K562 (cell line): ENCODE measurements at regions not wholly inside any gene's neighbourhood (a gene's known extent, or its start where the extent isn't known, plus 50 kb on each side); places are given as distances from the start of the nearest gene placed in this dataset.

Experiments used
- ATAC-seq: fragments of 200-7000 bp; cut with Tn5 transposase; 3 replicates; pipeline ENCODE4 v1.9.1; 2020; ENCODE audit warnings: moderate library complexity
- BruUV-seq: library from RNA; stranded (reverse); fragments of 400-500 nt; replicated peaks from 2 replicates; lab custom pipeline; 2021; lab: Mats Ljungman, UMichigan
- CTCF ChIA-PET: fragments of 300-600 bp; formaldehyde crosslinking; extraction: SDS; loops from one replicate; lab custom pipeline; 2021; ENCODE audit warnings: low intra/inter-chr PET ratio; lab: Yijun Ruan, JAX
- POLR2A ChIA-PET: fragments of 300-600, 350-650 bp; sonication (Branson Sonifier 250); formaldehyde crosslinking; extraction: SDS; loops from one replicate; lab custom pipeline; 2021; ENCODE audit warnings: antibody characterized with exemption, inconsistent platforms; lab: Yijun Ruan, JAX
- DNase-seq, 4 experiments: peaks; one replicate each; pipeline versions ENCODE4 v3.0.0 to v3.0.0-alpha.2; 2011 to 2018; ENCODE audit warnings: low spot score in 3 of 4, mixed read lengths in 3 of 4; ENCODE audit errors: extremely low read depth in 1 of 4
- FAIRE-seq: peaks from 2 replicates; lab custom pipeline; 2011; peaks lifted over from hg19 to GRCh38; lab: Jason Lieb, UNC
- H2AFZ ChIP-seq: 2 replicates; pipeline ENCODE4 v1.6.0; 2011; ENCODE audit warnings: low read depth, low read length, control low read depth, inconsistent platforms
- H3K27ac ChIP-seq: fragments of 200-600 bp; 3 replicates; pipeline ENCODE4 v1.8.0; 2011; ENCODE audit warnings: low read depth, mild to moderate bottlenecking, control low read depth, inconsistent platforms, low read length, moderate library complexity, mixed read lengths; ENCODE audit errors: extremely low read depth
- H3K27me3 ChIP-seq, 2 experiments: fragments of 300-600 bp in 1 of 2; 2 replicates in 1 of 2; 3 replicates in 1 of 2; pipeline versions ENCODE4 v1.6.0 to v1.8.0; 2011; ENCODE audit warnings: inconsistent platforms in 2 of 2, low read length in 2 of 2, mild to moderate bottlenecking in 1 of 2, mixed read lengths in 1 of 2, moderate library complexity in 1 of 2; ENCODE audit not compliant: control insufficient read depth in 2 of 2, insufficient read depth in 2 of 2
- H3K36me3 ChIP-seq: fragments of 300-600 bp; 3 replicates; pipeline ENCODE4 v1.8.0; 2011; ENCODE audit warnings: mild to moderate bottlenecking, low read length, inconsistent platforms; ENCODE audit not compliant: control insufficient read depth, insufficient read depth
- H3K4me1 ChIP-seq, 2 experiments: fragments of 200-600 bp in 1 of 2; replicated peaks in 1 of 2; 2 replicates in 1 of 2; 3 replicates in 1 of 2; pipeline versions ENCODE4 v1.5.1 to v1.8.0; 2011; ENCODE audit warnings: inconsistent platforms in 2 of 2, low read length in 2 of 2, mild to moderate bottlenecking in 1 of 2, mixed read lengths in 1 of 2, moderate library complexity in 1 of 2; ENCODE audit not compliant: control insufficient read depth in 2 of 2, insufficient read depth in 2 of 2
- H3K4me2 ChIP-seq: 2 replicates; pipeline ENCODE4 v1.6.1; 2011; ENCODE audit warnings: low read length, control low read depth, inconsistent platforms, mixed read lengths; ENCODE audit not compliant: insufficient read depth
- H3K4me3 ChIP-seq: fragments of 200-600 bp; sonication (generic), shearing (Covaris generic); 2 replicates; pipeline ENCODE4 v1.5.1; 2016; ENCODE audit warnings: control low read depth, inconsistent platforms
- H3K79me2 ChIP-seq: fragments of 200-600 bp; 3 replicates; pipeline ENCODE4 v1.8.0; 2011; ENCODE audit warnings: low read length, inconsistent platforms; ENCODE audit not compliant: control insufficient read depth, insufficient read depth
- H3K9ac ChIP-seq, 2 experiments: 2 replicates each; pipeline versions ENCODE4 v1.6.0 to v1.6.1; 2011; ENCODE audit warnings: low read depth in 2 of 2, low read length in 2 of 2, control low read depth in 1 of 2, inconsistent platforms in 1 of 2, mild to moderate bottlenecking in 1 of 2, mixed read lengths in 1 of 2; ENCODE audit not compliant: insufficient read depth in 1 of 2
- H3K9me1 ChIP-seq: one replicate; pipeline ENCODE4 v1.6.0; 2011; ENCODE audit warnings: inconsistent platforms, mild to moderate bottlenecking, low read length, moderate library complexity; ENCODE audit not compliant: control insufficient read depth, insufficient read depth
- H3K9me3 ChIP-seq: replicated peaks from 2 replicates; pipeline ENCODE4 v1.5.1; 2011; ENCODE audit warnings: low read depth, low read length, inconsistent platforms; ENCODE audit not compliant: control insufficient read depth, insufficient read depth
- H4K20me1 ChIP-seq: replicated peaks from 2 replicates; pipeline ENCODE4 v1.6.1; 2011; ENCODE audit warnings: low read length, inconsistent platforms, mixed read lengths; ENCODE audit not compliant: control insufficient read depth, insufficient read depth
- ARNT ChIP-seq, 2 experiments: fragments of 450-650 bp; IDR thresholded peaks; 2 replicates each; pipeline ENCODE4 v1.6.1; 2016; ENCODE audit warnings: mild to moderate bottlenecking in 1 of 2
- GMEB1 ChIP-seq: fragments of 250-450 bp; sonication (Bioruptor Pico); IDR thresholded peaks from 2 replicates; pipeline ENCODE4 v1.4.0; 2020; ENCODE audit warnings: mild to moderate bottlenecking
- SMC3 ChIP-seq: conservative IDR thresholded peaks from 2 replicates; pipeline ENCODE4 v1.6.1; 2011; ENCODE audit warnings: low read depth, low read length, improper control_type of control experiment; ENCODE audit not compliant: insufficient read depth
- SREBF2 ChIP-seq: sonication (generic); formaldehyde crosslinking; IDR thresholded peaks from 2 replicates; pipeline ENCODE4 v1.4.0; 2020; ENCODE audit warnings: mild to moderate bottlenecking, missing genetic modification reagents
- STAG1 ChIP-seq: sonication (generic); formaldehyde crosslinking; IDR thresholded peaks from 2 replicates; pipeline ENCODE4 v1.5.0; 2020; ENCODE audit warnings: missing genetic modification reagents, borderline replicate concordance
- TCF7 ChIP-seq: sonication (generic); IDR thresholded peaks from 2 replicates; pipeline ENCODE4 v1.6.1; 2016; ENCODE audit warnings: antibody characterized with exemption, borderline replicate concordance
- in situ Hi-C: fragments of 300-500 bp; cut with MboI; formaldehyde crosslinking; loops from 4 replicates; pipeline ENCODE4 v1.15.0; 2018; ENCODE audit warnings: inconsistent platforms, mixed read lengths
- intact Hi-C: fragments of 100-400 bp; cut with micrococcal nuclease; formaldehyde crosslinking; loops from 2 replicates; pipeline ENCODE4 v1.14.2; 2022
- TF ChIP-seq, protein P1 (sequence below), 2 experiments: IDR thresholded peaks; 2 replicates each; pipeline ENCODE4 v1.6.1; 2012; ENCODE audit warnings: improper control_type of control experiment in 2 of 2, low read depth in 2 of 2, low read length in 2 of 2, borderline replicate concordance in 1 of 2
- TF ChIP-seq, protein P2 (sequence below): fragments of 250-450 bp; sonication (Bioruptor Pico); IDR thresholded peaks from 2 replicates; pipeline ENCODE4 v1.8.0; 2021; ENCODE audit warnings: moderate library complexity, mild to moderate bottlenecking, inconsistent platforms

DNA sequence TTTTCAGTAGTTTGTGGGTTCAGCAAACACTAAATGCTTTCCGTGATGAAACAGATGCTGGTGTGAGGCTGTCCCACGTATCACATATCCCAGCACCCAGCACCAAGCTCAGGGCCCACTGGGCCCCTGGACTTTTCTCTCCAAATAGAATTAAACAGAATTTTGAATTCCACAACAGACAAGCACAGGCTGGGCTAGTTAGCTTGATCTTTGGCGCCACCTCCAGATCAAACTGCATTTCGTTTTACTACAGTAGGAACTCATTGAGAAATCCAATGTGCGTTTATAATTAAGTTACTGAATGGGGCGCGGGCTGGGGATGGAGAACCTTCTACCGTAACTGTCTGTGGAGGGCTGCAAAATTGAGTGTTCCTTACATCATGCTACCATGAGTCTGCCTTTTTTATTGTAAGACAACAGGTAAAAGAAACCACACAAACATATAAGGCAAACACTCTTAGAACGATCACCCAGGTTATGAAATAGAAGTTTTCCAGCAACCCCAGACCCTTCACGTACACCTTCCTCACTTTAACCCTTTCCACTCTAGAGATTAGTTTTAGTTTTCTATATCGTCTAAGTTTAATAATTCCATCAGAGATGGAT lies 107.8 kb downstream of the ZFP64 start (continued):
- TF ChIP-seq, protein P1, sequence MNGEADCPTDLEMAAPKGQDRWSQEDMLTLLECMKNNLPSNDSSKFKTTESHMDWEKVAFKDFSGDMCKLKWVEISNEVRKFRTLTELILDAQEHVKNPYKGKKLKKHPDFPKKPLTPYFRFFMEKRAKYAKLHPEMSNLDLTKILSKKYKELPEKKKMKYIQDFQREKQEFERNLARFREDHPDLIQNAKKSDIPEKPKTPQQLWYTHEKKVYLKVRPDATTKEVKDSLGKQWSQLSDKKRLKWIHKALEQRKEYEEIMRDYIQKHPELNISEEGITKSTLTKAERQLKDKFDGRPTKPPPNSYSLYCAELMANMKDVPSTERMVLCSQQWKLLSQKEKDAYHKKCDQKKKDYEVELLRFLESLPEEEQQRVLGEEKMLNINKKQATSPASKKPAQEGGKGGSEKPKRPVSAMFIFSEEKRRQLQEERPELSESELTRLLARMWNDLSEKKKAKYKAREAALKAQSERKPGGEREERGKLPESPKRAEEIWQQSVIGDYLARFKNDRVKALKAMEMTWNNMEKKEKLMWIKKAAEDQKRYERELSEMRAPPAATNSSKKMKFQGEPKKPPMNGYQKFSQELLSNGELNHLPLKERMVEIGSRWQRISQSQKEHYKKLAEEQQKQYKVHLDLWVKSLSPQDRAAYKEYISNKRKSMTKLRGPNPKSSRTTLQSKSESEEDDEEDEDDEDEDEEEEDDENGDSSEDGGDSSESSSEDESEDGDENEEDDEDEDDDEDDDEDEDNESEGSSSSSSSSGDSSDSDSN (IDR thresholded peaks at IDR 0.05; ENCODE audit: borderline replicate concordance in 1 of 2, low read depth in 2 of 2, low read length in 2 of 2) = no peak
- peak; percentile 63 for TF ChIP-seq SMC3
- TF ChIP-seq ARNT (IDR thresholded peaks at IDR 0.05) = no peak
- TF ChIP-seq SREBF2 (CRISPR knock-in tag) = no peak
- TF ChIP-seq STAG1 (CRISPR knock-in tag) = peak; percentile 11; the same call in 1 of the 2 replicates
- TF ChIP-seq, all 486 proteins: peak for 6

- Histone ChIP-seq H3K27ac (no peak overlapping the region), H2AFZ (no peak overlapping the region), H3K9ac (no peak overlapping the region), H3K27me3 (no peaks in the 10 kb centered on the region; a peak in 1 of 5 replicates), H3K4me2 (no peak overlapping the region), H3K79me2 (no peaks in the 10 kb centered on the region), H3K9me3 (peaks cover 2% of the 10 kb centered on the region), H4K20me1 (no peaks in the 10 kb centered on the region), H3K4me1 (no peaks in the 10 kb centered on the region; a peak in 1 of 5 replicates), H3K4me3 (no peak overlapping the region), H3K36me3 (no peaks in the 10 kb centered on the region), H3K9me1 (no peaks in the 10 kb centered on the region)
- BruUV-seq = no TSS peak
- FAIRE-seq = no peak
- no peak for DNase-seq
- intact Hi-C loops = loop anchor here (1.0 to 5.0 kb wide), 3 partner anchors 380 to 710 kb away; no protein-coding TSS in a partner anchor
- TF ChIP-seq GMEB1 (CRISPR knock-in tag) = no peak
- TF ChIP-seq TCF7 = no peak
- TF ChIP-seq, protein P2, sequence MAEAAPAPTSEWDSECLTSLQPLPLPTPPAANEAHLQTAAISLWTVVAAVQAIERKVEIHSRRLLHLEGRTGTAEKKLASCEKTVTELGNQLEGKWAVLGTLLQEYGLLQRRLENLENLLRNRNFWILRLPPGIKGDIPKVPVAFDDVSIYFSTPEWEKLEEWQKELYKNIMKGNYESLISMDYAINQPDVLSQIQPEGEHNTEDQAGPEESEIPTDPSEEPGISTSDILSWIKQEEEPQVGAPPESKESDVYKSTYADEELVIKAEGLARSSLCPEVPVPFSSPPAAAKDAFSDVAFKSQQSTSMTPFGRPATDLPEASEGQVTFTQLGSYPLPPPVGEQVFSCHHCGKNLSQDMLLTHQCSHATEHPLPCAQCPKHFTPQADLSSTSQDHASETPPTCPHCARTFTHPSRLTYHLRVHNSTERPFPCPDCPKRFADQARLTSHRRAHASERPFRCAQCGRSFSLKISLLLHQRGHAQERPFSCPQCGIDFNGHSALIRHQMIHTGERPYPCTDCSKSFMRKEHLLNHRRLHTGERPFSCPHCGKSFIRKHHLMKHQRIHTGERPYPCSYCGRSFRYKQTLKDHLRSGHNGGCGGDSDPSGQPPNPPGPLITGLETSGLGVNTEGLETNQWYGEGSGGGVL (CRISPR knock-in tag) = no peak
- CTCF ChIA-PET = interaction anchor here (0.6 kb wide), 1 partner anchor 119 kb away, joined by 3 read pairs; no protein-coding TSS in a partner anchor
- no peak for ATAC-seq
- POLR2A ChIA-PET = no interaction called here
- in situ Hi-C loops = loop anchor here (5.0 to 25.0 kb wide), 3 partner anchors 440 to 1095 kb away; no protein-coding TSS in a partner anchor
Measured at GRCh38 chr20:52082612-52083011, 109.0 kb downstream of the ZFP64 start.
